GOT3 (cell line): ENCODE measurements at regions not wholly inside any gene's neighbourhood (a gene's known extent, or its start where the extent isn't known, plus 50 kb on each side); places are given as distances from the start of the nearest gene placed in this dataset.

Experiments
- DNase-seq: peaks from one replicate; lab custom pipeline; 2025; ENCODE audit warnings: mixed read lengths; lab: John Stamatoyannopoulos, UW

DNA sequence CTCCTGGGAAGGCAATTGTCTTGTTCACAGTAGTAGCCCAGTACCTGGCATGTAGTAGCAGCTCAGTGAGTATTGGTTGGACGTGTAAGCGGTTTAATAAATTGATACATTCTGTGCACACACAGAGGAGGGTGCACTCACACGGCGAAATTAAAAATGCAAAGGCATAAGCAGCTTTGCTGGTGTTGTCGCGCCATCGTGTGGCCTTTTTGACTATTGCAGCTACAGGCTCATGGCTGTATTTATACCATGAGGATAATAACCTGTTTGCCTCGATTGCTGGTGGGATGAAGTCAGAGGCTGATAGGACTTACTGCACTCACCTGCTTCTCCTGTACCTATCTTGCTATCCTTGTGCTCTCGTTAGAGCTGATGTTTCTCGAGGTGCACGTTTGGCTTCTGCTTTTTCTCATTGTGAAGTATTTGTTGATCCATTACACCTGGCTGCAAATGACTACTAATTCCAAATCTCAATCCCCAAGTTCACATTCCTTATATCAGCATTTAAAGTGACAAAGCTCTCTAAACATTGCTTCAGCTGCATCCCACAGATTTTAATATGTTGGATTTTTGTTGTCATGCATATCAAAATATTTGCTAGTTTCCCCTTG lies 61.5 kb downstream of the TBXT start:
- peak; percentile 7 for DNase-seq

DNA sequence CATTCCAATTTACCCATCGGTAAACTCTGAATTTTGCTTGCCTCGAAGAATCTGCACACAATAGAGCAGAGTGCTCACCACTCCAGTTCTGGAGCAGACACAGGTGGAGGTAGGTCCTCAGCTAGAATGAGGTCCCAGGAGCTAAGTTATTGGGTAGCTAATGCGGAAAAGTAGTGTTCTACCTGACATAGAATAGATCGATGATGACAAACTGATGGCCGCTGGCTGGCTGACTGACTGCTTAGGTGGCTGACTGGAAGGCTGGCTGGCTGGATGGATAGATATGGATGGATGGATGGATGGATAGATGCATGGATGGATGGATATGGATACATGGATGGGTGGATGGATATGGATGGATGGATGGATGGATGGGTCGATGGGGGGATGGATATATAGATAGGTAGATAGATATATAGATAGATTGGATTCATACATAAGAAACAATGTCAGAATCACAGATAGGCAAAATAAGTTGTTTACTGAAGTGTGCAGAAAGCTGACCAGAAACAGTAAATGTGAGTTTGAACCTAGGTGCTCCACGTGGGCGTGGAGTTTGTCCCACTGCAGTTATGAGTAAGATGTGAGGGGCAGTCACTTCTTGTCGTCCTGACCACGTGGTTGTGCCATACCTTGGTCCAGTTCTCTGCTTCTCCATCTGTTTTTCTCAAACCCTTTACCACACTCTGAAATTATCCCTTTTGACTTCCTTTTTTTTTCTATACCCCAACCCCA lies 62.1 kb downstream of the TBXT start:
- no peak for DNase-seq

DNA sequence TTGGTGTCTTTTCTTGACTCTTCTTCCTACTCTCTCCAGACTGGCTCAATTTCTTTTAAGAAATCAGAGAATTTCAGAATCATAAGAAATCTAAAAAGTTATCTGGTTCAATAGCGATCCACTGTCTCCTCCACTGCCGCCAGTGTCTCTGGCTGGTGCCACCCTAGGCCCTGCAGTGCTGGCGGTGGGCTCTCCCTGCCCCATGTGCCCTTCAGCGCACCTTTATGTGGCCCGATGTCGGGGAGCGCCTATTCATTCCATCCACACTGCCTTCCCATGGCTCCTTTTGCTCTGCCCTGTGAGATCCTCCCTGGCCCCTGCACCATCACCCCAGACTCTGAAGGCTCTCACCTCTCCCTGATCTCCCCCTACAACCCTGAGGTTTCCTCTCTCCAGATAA lies 62.8 kb downstream of the TBXT start:
- DNase-seq: no peak

DNA sequence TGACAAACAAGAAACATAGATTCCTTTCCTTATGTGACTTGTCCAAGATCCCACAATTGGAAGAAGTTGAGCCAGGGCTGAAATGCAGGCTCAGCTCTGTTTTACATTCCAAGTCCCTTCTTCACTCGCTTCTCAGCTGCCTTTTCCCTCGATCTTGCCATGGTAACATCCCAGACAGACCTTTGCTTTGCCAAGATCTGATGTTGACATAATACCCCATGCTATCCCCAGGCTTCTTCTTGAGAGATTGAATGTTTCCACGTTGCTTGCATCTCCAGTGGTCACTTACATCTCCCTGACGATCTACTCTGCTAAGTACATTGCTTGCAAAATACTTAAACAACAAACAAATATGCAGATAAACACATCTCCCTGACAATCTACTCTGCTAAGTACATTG lies 63.5 kb downstream of the TBXT start:
- no peak for DNase-seq

DNA sequence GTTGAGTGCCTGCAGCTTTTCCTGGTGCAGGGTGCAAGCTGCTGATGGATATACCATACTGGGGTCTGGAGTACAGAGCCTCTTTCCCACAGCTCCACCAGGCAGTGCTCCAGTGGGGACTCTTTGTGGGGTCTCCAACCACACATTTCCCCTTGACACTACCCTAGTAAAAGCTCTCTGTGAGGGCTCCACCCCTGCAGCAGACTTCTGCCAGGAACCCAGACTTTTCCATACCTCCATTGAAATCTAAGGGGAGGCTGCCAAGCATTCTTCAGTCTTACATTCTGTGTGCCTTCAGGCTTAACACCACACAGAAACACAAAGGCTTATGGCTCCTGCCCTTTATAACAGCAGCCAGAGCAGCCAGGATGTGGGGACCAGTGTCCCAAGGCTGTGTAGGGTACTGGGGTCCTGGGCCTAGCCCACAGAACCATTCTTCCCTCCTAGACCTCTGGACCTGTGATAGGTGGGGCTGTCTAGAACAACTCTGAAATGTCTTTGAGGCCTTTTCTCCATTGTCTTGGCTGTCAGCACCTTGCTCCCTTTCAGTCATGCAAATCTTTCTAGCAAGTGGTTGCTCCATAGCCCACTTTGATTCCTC lies 65.7 kb downstream of the TBXT start:
- DNase-seq: no peak

DNA sequence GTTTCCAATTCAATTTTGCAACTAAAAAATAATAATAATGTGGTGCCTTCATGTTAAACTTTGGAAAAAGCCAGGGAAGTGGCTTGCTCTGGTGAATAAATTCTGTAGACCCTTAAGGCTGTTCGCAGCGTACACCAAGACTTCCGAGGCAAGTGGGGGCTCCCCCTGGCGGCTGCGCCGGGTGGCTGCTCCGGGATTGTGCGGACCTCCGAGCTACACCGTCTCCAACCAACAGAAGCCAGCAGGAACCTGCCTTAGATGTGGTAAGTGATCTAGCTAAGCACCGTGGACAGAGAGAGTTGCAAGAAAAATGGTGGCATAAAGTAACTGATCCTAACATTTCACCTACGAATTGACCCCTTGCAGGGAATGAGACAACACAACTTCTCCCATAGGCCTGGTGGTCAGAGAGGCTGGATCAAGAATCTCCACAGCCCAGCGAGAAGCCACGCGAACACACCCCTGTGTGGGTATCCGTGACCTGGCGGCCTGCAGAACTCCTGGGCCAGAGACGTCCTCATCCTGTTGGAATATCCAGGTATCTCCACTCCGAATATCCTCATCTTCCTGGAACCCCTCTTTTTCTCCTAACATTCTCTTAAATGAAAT lies 69.6 kb downstream of the TBXT start:
- peak; percentile 49 for DNase-seq

DNA sequence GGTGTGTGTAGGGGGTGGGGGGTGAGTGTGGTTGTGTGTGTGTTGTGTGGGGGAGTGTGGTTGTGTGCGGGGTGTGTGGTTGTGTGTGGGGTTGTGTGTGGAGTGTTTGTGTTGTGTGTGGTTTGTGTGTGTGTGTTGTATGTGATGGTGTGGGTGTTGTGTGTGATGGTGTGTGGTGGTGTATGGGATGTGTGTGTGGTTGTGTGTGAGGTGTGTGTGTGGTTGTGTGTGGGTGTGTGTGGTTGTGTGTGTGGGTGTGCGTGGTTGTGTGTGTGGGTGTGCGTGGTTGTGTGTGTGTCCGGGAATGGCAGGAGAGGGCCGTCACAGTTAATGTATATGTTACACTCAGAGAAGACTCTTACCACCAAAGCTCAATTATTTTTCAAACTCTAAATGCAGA lies 79.8 kb downstream of the TBXT start:
- DNase-seq: no peak

DNA sequence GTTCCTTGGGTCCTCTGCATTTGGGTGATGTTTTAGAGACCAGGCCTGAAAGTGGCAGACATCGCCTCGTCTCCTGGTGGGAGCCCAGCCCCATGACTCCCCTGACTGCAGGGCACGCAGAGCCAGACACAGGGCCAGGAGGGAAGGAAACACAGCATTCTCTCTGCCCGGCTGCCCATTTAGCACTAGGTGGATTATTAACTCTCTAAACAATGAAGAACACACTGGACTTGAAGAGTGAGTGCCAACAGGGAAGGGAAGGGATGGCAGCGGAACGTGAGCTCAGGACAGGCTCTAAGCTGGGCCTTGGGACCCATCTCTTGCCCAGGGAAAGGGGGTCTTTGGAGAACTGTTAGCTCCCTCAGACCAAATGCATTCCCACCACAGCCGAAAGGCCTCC lies 80.4 kb downstream of the TBXT start:
- no peak for DNase-seq

DNA sequence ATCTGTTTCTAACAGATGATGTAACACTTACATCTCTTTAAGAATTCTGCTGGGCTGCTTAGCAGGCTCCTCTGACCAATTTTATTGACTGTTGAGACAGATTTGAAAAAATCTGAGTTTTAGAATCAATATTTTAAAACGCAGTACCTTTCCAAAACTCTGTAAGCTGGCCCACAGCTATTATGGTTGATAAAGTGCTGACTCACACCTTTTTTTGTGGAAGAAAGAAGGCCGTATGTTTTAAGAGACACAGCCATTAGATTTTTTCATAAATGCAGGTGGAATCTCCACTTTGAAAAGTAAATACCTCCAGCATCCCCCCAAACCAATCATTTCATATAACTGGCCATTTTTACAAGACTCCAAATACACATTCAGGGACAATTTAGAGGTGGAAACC lies 82.2 kb downstream of the TBXT start:
- no peak for DNase-seq

DNA sequence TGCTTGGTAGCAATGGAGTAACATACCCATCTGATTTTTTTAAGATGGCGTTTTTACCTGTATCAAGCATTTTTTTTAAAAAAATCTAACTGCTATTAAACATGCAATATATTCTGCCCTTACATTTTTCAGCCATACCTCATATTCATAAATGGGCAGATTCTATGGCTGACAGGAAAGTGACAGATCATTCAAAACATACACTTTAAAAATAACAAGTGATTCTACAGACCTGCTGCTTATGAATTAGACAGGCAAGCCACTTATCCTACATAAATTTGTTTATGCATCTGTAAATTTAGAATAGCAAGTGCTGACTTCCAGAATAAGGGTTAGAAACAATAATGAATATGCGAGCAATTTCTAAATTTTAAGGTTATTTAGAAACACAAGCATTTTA lies 82.7 kb downstream of the TBXT start:
- DNase-seq: no peak

DNA sequence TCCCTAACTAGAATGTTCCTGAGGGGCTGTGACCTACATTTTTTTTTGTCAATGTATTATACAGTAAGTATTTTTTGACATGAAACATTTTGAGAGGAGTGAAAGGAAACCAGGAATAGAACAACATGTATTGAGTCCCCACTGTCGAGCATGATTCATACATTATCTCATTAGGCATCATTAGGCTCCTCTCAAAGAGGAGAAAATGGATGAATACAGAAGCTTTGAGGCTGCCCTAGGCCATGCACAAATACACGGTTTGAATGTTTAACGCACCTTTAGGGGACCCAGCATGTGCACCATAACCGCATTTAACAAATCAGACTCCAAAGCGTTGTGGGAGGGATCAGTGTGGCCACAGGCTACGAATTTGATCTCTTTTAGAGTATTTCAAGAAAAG lies 87.8 kb downstream of the TBXT start:
- no peak for DNase-seq

DNA sequence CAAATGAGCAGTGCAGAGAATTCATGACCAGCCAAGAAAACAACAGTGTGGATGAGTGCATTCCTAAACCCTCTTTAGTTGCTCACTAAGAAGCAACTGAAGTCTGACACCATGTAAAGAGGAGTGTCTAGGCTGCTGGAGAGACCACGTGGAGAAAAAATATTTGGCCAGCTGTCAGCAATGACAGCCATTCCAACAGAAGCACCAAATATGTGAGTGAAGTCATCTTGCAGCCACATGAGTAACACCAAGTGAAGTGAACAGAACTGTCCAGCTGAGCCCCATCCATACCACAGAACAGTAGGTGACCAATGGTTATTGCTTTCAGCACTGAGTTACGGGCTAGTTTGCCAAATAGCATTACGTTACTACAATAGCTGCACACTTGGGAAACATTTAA lies 89.4 kb downstream of the TBXT start:
- peak; percentile 18 for DNase-seq

DNA sequence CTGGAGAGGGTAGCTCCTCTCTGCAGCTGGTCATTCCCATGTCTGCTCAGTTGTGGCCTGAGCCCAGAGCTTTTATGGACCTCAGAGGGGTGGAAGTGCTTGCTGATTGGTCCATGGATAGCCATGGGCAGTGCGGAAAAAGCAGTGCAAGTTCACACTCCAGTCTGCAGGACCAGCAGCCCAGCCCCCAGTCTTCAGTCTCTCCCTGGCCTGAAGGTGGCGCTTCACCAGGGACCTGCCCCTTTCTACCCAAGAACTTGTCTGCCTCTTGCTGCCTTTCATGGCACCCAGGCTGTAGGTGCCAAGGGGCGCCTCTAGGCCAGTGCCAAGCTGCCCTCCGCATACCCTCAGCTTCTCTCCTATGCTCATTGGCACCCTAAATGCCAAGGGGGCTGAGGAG lies 91.0 kb downstream of the TBXT start:
- no peak for DNase-seq

DNA sequence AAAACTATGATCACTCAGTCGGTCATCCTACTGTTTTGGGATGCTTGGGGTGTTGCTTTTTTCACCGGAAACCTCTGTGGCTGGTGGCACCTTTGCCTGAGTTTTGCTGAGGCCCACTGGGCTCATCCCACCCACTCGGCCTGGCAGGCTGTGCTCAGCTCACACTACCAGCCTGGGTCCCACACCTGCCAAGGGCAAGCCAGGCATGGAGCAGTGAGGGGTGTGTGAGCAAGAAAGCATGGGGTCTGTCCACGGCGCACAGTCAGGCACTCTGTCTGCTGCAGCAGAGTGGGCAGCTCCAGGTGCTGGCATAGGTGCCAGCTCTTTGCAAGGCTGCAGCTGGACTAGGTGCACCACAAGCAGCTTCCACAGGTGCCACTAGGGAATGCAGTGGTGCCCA lies 91.7 kb downstream of the TBXT start:
- DNase-seq: no peak

DNA sequence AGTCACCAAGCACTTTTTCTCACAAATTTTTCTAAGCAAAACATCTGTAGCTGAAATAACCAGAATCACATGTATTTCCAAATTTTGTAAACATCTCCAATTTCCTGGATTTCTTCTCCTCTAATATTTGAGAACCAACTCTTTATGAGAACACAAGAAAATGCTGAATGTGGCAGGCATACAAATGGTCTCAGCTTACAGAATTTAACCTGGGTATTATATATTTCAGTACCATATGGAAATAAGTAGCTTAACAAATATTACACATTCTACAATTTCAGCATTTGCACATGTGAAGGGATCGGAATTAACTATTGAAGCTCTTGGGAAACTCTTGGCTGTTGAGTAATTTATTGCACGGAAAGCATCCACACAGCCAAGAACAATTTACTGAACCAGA lies 92.5 kb downstream of the TBXT start:
- DNase-seq: no peak

DNA sequence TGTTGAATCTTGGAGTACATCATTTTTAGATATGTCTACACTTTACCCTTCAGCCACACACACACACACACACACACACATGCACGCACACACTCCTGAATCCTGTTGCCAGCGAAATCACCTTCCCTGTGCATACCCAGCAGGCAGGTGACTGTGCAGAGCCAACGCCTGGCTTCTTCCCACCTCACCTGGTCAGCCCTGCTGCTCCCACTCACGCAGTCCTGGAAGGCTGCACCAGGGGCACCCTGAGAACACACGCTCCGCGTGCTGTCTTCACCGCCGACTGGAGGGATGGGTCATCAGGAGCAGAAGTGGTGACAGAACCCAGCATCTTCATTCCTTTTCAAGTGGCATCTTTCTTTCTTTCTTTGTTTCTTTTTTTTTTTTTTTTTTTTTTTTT lies 94.6 kb downstream of the TBXT start:
- no peak for DNase-seq

DNA sequence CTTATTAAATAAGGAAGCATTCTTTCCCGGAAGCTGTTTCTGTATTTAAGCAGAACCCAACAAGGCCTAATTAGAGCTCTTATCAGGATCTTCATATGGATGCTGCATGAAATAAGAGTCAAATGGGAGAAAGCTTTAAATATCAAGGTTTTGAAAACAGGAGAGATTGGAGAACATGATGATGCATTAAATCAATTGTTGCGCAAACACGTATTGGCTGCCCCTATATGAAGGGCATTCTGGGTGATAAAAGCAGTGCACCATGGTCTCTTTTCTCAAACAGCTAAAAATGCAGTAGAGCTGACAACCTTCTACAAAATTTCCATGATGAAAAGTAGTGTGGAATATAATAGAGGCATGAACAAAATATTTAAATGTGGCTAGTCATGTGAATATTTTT lies 98.9 kb downstream of the TBXT start:
- DNase-seq: no peak

DNA sequence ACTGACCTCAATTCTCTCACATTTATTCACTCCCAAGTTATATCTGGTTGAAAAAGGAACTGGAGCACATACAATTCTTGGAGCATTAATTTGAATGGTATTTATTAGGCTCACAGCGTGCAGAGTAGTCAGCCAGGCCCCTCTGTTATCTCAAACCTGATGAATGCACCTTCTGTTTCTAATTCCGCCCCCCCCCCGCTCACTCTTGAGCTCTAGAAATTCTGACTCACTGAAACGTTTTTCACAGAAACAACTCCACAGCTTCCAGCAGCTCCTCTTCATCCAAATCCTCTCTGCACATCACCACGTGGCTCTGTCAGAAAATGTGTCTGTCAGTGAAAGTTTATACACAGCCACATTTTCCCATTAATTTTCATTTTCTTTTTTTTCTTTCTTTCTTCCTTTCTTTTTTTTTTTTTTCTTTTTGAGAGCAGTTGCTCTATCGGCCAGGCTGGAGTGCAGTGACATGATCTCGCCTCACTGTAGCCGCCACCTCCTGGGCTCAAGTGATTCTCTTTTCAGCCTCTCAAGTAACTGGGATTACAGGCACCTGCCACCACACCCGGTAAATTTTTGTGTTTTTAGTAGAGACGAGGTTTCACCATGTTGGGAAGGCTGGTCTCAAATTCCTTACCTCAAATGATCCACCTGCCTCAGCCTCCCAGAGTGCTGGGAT lies 109.4 kb downstream of the TBXT start:
- no peak for DNase-seq

DNA sequence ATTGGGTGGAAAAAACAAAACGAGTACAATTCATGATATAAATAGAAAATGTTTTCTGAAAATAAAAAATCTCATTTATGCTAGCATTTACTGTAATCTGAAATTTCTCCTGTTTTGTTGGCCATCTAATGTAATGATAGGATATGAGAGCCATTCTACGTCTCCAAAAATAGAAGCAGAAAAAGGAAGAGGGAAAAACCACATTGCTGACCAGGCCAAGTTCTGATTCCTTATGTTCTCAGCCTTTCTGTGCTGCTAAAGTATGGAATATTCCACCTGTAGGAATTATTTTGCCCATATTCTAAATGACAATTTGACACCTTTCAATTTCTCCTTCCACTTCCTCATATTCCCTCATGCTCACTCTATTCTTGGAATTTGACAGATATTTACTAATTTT lies 110.2 kb downstream of the TBXT start:
- DNase-seq: no peak

DNA sequence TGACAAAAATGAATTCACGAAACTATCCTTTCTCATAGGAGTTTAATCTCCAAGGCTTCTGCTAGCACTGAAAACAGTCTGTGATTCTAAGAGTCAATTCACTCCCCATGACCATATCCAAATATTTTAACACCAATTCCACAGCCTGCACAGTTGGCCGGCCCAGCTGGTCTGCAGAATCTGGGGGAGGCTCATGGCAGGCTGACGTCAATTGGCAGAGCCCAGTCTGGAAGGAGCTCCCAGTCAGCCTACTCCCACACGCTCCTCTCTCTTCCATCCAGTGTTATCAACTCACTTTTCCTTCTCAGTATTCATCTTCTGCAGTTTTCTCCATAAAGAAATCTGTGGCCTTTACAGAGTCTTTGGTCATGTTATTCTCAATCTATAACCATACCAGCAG lies 111.0 kb downstream of the TBXT start:
- no peak for DNase-seq

DNA sequence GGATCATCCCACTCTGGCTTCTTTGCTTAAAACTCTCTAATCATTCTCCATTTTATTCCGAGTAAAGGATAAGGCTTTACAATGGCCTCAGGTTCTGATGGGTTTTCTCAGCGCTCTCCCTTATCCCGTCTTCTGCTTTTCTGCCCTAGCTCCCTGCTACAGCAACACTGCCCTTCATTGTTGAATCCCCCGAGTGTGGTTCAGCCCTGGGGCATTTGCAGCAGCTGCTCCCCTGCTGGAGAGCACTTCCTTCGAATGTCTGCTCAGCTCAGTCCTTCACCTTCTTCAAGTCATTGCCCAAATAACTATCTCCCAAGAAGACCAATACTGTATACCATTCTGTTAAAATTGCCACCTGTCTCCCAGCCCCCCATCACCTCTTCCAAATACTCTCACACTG lies 111.8 kb downstream of the TBXT start:
- no peak for DNase-seq

DNA sequence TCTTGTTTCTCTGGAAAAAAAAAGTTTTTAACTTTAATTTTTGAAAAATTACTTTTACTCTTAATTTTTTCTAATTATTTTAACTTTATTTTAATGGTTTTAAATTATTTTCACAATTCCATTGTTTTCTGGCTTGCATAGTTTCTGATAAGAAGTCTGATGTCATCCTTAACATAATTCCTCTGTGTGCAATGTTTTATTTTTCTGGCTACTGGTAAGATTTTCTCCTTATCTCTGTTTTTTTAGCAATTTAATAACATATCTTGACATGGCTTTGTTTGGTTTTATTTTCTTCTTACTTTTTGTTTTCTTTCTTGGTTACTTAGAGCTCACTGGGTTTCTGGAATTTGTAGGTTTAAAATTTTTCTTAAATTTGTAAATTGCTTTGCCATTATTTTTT lies 114.8 kb downstream of the TBXT start:
- no peak for DNase-seq

DNA sequence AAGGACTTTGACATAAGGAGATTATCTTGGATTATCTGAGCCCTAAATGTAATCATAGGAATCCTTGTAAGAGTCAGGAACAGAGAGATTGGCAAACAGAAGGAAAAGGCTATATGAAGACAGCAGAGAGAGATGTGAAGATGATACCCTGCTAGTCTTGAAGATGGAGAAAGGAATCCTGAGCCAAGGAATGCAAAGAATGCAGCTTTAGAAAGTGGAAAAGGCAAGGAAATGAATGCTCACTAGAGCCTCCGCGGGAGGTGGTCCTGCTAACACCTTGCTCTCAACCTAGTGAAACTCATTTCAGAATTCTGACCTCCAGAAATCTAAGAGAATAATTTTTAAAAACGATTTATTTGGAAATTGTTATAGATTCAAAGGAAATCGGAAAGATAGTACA lies 117.1 kb downstream of the TBXT start:
- DNase-seq: no peak
